ENCODE measurements at regions not wholly inside any gene's neighbourhood (a gene's known extent, or its start where the extent isn't known, plus 50 kb on each side); places are given as distances from the start of the nearest gene placed in this dataset.

GRCh38 chr4:111187108-111187507 is 564.2 kb upstream of the PITX2 start:
- DNase-seq, result no peak

GRCh38 chr4:111198446-111198845 is 575.6 kb upstream of the PITX2 start:
- DNase-seq, result no peak

- no peak for DNase-seq
Observed at GRCh38 chr4:111204797-111205196, 581.9 kb upstream of the PITX2 start.

GRCh38 chr4:111208970-111209369 is 586.1 kb upstream of the PITX2 start:
- DNase-seq, result no peak

DNA sequence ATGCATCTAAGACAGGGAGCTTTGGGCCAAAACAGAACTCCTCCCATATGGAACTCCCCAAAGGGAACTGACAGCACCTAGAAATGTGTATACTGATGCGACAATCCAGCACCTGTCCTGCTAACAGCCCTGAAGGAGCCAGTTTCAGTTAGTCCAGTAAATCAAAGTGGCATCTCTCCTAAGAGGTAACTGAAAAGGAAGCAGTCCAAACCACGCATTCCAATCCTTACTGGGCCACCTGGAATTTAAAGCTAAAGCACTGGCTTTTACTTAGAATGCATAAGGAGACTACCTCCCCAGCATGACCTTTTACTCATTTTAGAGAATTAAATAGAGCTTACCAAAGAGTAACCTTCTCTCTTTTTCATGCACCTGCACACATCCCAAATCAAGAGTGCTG is 586.8 kb upstream of the PITX2 start:
- no peak for DNase-seq

GRCh38 chr4:111210595-111210994 is 587.7 kb upstream of the PITX2 start:
- DNase-seq, result no peak

DNA sequence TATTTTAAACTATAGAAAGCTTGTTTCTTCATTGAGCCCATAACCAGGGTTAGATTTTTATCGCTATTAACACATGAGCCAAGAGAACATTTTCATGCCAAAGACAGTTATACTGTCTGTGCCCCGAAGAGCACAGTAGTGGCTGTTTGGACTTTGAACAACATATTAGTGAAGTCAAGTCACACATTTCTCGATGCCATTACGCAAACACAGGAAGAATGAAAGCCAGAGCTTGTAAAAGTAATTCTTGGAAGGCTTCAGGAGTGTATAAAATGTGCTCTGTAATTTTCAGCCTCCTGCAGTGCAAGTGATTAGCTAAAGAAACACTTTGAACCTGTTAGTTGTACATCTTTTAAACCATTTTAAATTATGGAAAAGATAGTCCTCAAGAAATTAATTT is 590.7 kb upstream of the PITX2 start:
- DNase-seq, result no peak

DNA sequence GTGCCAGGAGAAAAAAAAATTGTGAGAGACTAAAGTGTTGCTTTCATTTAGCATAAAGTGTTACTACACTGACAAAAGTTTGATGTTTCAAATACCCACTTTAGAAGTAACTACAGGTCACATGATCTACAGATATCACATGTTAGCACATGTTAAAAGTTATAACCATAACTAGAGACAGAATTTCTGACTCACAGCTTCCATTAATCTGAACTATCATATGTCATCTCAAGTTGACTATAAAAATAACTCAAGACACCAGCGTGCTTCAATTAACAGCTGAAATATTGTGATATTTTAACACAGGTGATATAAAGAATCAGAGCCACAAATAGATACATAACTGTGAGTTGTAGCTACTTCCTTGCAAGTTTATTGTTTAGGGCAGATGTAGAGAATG is 591.5 kb upstream of the PITX2 start:
- DNase-seq, result no peak

GRCh38 chr4:111215755-111216154 is 592.9 kb upstream of the PITX2 start:
- no peak for DNase-seq

- no peak for DNase-seq
Observed at GRCh38 chr4:111216791-111217190, 593.9 kb upstream of the PITX2 start.

- no peak for DNase-seq
Observed at GRCh38 chr4:111221371-111221770, 598.5 kb upstream of the PITX2 start.

DNA sequence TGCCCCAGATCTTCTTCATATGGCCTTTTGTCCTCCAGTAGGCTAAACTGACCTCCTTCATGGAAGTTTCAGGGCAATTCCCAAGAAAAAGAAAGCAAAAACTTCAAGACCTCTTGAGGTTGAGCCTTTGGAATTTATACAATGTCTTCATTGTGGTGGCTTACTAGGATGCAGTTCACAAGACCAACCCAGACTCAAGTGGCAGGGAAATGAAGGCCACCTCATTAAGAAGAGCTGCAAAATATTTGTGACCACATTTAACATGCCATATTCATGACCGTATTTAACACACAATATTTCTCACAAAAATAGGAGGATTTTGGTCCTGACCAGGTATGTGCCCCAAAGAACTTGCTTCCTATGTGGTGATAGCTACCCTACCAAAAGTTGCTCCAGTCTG is 605.5 kb upstream of the PITX2 start:
- no peak for DNase-seq

DNA sequence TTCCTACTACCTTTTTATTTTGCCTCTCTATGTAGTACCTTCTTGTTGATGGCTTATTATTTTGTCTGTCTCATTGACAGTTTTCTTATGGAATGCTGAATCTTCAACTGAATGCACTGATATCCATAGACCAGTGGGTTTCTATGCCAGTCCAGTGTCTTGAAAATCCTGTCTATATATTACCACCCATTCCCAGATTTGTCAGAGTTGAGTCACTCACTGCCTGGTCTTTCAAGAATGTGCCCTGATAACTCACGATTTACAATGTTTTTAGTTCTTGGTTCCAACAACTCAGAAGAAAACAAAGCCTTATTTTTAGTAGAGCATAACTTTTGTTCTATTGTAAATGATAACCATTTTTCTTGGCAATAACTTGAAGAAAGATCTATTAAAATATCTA is 606.0 kb upstream of the PITX2 start:
- DNase-seq, result no peak

DNA sequence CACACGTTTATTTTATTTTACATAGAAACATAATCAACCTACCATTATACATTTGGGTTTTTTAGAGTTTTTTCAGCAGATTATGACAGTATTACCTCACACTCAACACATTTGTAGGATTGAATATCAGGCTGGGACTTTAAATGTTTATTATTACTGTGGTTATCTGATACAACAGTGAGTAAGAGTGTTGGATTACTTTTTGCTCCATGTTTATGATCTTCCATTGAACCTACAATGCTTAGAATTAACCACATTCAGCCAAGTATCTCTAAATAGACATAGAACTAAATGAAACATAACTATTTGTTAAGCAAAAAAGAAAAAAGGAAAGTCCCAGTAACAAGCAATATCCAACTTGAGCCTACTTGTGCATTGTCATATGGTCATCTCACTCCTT is 607.4 kb upstream of the PITX2 start:
- no peak for DNase-seq

DNA sequence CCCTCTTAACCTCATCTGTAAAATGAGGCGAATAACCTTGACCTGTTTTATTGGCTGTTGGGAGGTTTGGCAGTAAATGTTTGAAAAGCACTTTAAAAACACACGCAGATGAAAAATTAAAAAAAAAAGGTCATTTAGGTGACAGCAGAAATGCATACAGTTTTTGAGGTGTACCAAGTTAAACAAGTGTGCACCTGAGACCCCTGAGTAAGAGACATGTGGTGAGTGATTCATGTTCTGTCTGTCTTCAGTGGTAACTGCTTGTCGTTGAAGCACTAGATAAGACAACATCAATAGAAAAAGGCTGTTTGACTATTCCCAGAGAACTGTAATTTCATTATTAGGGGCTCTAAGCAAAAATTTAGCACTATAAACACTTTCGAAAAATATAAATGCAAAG is 608.4 kb upstream of the PITX2 start:
- no peak for DNase-seq

DNA sequence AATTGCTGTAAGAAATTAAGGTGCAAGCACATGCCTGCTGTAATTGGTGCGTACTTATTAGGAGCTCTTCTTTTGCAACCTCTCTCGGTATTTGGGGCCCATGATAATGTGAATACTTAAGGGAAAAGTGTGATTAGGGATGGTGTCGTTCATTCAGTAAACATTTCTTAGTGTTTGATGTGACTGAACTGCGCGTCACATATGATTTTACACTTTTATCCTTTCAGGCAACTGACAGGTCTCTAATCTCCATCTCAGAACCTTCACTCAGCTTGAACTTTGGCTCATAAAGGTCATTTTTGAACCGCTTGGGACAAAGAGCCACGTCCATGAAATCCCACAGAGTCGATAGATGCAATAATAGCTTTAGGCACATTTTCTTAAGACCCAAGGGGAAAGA is 612.1 kb upstream of the PITX2 start:
- DNase-seq, result no peak

DNA sequence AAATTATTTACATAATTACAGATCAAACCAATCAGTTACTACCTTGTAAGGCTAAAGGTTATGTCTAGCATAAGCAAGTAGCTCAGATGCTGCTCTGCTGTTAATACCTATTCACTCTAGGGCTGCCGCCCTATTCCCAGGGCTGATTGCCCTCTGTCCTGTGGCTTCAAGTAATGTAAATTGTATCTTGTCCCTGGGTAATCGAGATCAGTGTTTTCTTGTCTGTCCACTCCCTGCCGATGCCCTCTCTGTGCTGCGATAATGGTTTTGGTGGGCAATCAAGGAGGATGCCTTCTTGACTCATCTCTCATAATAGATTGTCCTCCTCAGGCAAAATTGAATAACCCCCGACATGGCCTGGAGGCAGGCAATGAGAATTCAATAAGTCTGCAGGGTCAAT is 641.0 kb upstream of the PITX2 start:
- no peak for DNase-seq

- no peak for DNase-seq
Observed at GRCh38 chr4:111266937-111267336, 644.1 kb upstream of the PITX2 start.

GRCh38 chr4:111267786-111268185 is 644.9 kb upstream of the PITX2 start:
- DNase-seq, result no peak

DNA sequence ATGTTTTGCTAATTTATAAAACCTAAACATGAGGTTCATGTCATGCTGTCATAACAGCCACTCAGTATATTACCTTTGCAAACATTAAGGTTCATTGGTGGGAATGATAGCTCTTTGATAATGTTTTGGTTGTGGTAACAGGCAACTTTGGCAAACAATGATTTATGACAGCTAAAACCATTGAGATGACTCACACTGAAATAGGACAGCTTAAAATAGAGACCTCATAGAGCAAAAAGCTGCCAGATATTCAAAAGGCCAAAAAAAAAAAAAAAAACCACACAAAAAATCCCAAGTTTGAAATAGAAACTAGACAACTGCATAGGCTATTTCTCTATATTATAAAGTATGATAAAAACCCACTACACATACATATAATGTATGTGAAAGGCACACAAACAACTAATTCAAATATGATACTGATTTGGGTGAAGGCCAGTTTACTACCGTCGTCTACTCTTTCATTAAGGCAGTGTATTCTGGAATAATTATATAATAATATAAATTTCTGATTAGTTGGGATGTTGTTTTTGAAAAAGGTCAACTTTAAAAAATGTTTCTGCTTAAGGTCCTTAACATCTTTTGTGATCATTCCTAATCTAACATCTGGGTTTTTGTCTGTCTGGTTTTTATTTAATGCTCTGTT is 646.0 kb upstream of the PITX2 start:
- no peak for DNase-seq

- no peak for DNase-seq
Observed at GRCh38 chr4:111269439-111269838, 646.6 kb upstream of the PITX2 start.

DNA sequence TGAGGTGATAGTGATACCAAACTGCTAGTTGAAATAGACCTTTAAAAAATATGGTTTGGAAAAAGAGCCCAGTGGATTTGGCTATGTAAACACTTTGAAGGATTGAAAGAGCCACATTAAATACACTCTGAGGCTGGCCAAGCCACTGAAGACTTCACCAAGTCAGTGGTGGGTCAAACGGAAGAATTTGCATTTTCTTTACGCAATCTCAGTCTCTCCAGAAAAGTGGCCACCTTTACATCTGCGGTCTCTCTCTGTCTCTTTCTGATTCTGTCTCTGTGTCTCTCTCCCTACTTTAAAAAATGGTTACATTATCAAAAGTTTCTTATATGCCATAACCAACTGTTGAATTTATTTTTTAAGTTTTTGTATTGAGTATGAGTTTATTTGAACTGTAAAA is 651.2 kb upstream of the PITX2 start:
- DNase-seq, result no peak

DNA sequence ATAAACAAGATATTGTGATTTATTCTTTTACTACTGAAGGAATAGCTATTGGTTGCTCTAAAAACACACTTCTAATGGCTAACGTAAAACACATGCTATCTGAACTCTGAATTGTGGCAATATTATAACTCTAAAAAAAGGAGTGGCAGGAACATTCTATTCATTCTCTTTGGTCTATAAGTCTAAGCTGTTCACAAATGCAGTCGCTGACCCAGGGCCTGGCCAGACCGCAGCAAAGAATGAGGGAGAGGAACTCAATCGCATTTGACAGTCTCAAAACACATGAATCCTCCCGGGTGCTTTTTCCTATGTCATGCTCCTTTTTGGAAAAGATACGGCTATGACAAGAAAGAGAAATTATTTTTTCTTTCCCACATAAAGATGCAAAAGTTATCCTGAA is 651.6 kb upstream of the PITX2 start:
- DNase-seq, result no peak

GRCh38 chr4:111281219-111281618 is 658.3 kb upstream of the PITX2 start:
- no peak for DNase-seq

- DNase-seq, result no peak
Observed at GRCh38 chr4:111282035-111282434, 659.2 kb upstream of the PITX2 start.
